CD4-positive, alpha-beta T cell (primary cell): ENCODE measurements at regions not wholly inside any gene's neighbourhood (a gene's known extent, or its start where the extent isn't known, plus 50 kb on each side); places are given as distances from the start of the nearest gene placed in this dataset.
"Not testable (repeated sequence)": the region's sequence is repeated elsewhere in the genome, so short reads cannot be mapped to it uniquely, and the experiment has no call there.

Source experiments
- ATAC-seq: fragments of 200-7000 bp; cut with Tn5 transposase; one replicate; pipeline ENCODE4 v1.10.0; 2022; ENCODE audit warnings: mild to moderate bottlenecking; ENCODE audit not compliant: poor library complexity
- CTCF ChIA-PET: fragments of 350-600 bp; sonication (Branson Sonifier 250); formaldehyde crosslinking; loops from one replicate; lab custom pipeline; 2021; ENCODE audit warnings: antibody characterized with exemption, inconsistent platforms; lab: Charles Lee
- POLR2A ChIA-PET: fragments of 350-600 bp; sonication (Branson Sonifier 250); formaldehyde crosslinking; loops from one replicate; lab custom pipeline; 2021; ENCODE audit warnings: antibody characterized with exemption, inconsistent platforms; lab: Charles Lee
- DNase-seq, 14 experiments: peaks; one replicate each; pipeline ENCODE4 v3.0.0-alpha.2; 2013 to 2020; ENCODE audit warnings: mixed read lengths in 2 of 14
- H3K27ac ChIP-seq, 2 donors: one replicate each; pipeline versions ENCODE4 v1.5.1 to v1.7.0; 2013; ENCODE audit warnings: low read length in 2 of 2, low read depth in 1 of 2, mild to moderate bottlenecking in 1 of 2
- H3K27me3 ChIP-seq, 2 experiments: 1 replicate in 1 of 2; 2 replicates in 1 of 2; pipeline versions ENCODE4 v1.6.1 to v1.7.0; 2013; ENCODE audit warnings: low read length in 2 of 2, control low read depth in 1 of 2, mild to moderate bottlenecking in 1 of 2, moderate library complexity in 1 of 2; ENCODE audit not compliant: insufficient read depth in 2 of 2, control insufficient read depth in 1 of 2
- H3K36me3 ChIP-seq: one replicate; pipeline ENCODE4 v1.6.1; 2013; ENCODE audit warnings: low read length, control low read depth; ENCODE audit not compliant: insufficient read depth
- H3K4me1 ChIP-seq: one replicate; pipeline ENCODE4 v1.6.1; 2013; ENCODE audit warnings: low read length, control low read depth; ENCODE audit not compliant: insufficient read depth
- H3K4me3 ChIP-seq: one replicate; pipeline ENCODE4 v1.5.1; 2013; ENCODE audit warnings: mild to moderate bottlenecking, low read length, moderate library complexity
- H3K9me3 ChIP-seq, 2 experiments: 1 replicate in 1 of 2; 2 replicates in 1 of 2; pipeline versions ENCODE4 v1.6.1 to v1.7.0; 2013; ENCODE audit warnings: low read length in 2 of 2, mild to moderate bottlenecking in 2 of 2, control low read depth in 1 of 2, moderate library complexity in 1 of 2; ENCODE audit not compliant: control insufficient read depth in 1 of 2, insufficient read depth in 1 of 2
- H3K27ac Mint-ChIP-seq: one replicate; pipeline ENCODE4 v1.8.0; 2020; ENCODE audit warnings: mixed read lengths
- H3K27me3 Mint-ChIP-seq: one replicate; pipeline ENCODE4 v1.8.0; 2021; ENCODE audit warnings: mixed read lengths
- H3K36me3 Mint-ChIP-seq: one replicate; pipeline ENCODE4 v1.8.0; 2021; ENCODE audit warnings: low read depth, mixed read lengths
- H3K4me1 Mint-ChIP-seq: one replicate; pipeline ENCODE4 v1.8.0; 2021; ENCODE audit warnings: low read depth, mixed read lengths
- H3K4me3 Mint-ChIP-seq: one replicate; pipeline ENCODE4 v1.8.0; 2020; ENCODE audit warnings: mild to moderate bottlenecking, mixed read lengths
- H3K9me3 Mint-ChIP-seq: one replicate; pipeline ENCODE4 v1.8.0; 2020; ENCODE audit warnings: mixed read lengths
- CTCF ChIP-seq: fragments of 200-600 bp; IDR thresholded peaks from one replicate; pipeline ENCODE4 v1.8.0; 2022; ENCODE audit warnings: antibody characterized with exemption, mild to moderate bottlenecking
- intact Hi-C, 2 experiments: fragments of 100-400 bp; cut with DNase I in 1 of 2; cut with micrococcal nuclease in 1 of 2; formaldehyde crosslinking; loops; one replicate each; pipeline versions ENCODE4 v1.15.1 to v1.9.0; 2023 to 2025; cut with DNase I, micrococcal nuclease

GRCh38 chr4:26241179-26241578 lies 79.6 kb upstream of the RBPJ start:
- H3K36me3 ChIP-seq = no peaks in the 10 kb centered on the region
- no peaks in the 10 kb centered on the region for H3K27me3 ChIP-seq
- no peak for TF ChIP-seq CTCF
- Mint-ChIP-seq H3K9me3 (no peaks in the 10 kb centered on the region), H3K36me3 (no peaks in the 10 kb centered on the region), H3K27ac (no peak overlapping the region), H3K27me3 (no peaks in the 10 kb centered on the region), H3K4me1 (no peaks in the 10 kb centered on the region), H3K4me3 (no peak overlapping the region)
- ChIA-PET POLR2A (no interaction called here), CTCF (interaction anchor here (0.6 kb wide), 1 partner anchor 12 kb away, joined by 3 read pairs; no protein-coding TSS in a partner anchor)
- no peak overlapping the region for H3K27ac ChIP-seq
- H3K4me3 ChIP-seq = no peak overlapping the region
- DNase-seq (no peak), ATAC-seq (no peak)
- H3K4me1 ChIP-seq = no peaks in the 10 kb centered on the region
- no peaks in the 10 kb centered on the region for H3K9me3 ChIP-seq
- intact Hi-C loops = no loop called here

- Histone ChIP-seq H3K4me3 (no peak overlapping the region), H3K27ac (no peak overlapping the region), H3K9me3 (no peaks in the 10 kb centered on the region), H3K27me3 (no peaks in the 10 kb centered on the region), H3K36me3 (no peaks in the 10 kb centered on the region), H3K4me1 (no peaks in the 10 kb centered on the region)
- ATAC-seq (no peak), DNase-seq (no peak)
- Mint-ChIP-seq H3K9me3 (no peaks in the 10 kb centered on the region), H3K4me1 (no peaks in the 10 kb centered on the region), H3K36me3 (no peaks in the 10 kb centered on the region), H3K27ac (no peak overlapping the region), H3K4me3 (no peak overlapping the region), H3K27me3 (no peaks in the 10 kb centered on the region)
- ChIA-PET CTCF (no interaction called here), POLR2A (no interaction called here)
- intact Hi-C loops = no loop called here
- TF ChIP-seq CTCF = no peak
Observed at GRCh38 chr4:26242451-26242850, 78.4 kb upstream of the RBPJ start.

GRCh38 chr4:26244138-26244537 lies 76.7 kb upstream of the RBPJ start:
- H3K27me3 Mint-ChIP-seq, POLR2A ChIA-PET, H3K4me1 ChIP-seq, H3K4me3 ChIP-seq, CTCF ChIA-PET, H3K9me3 Mint-ChIP-seq, H3K36me3 Mint-ChIP-seq, H3K4me1 Mint-ChIP-seq, H3K27me3 ChIP-seq, H3K4me3 Mint-ChIP-seq, ATAC-seq, H3K36me3 ChIP-seq, H3K9me3 ChIP-seq, H3K27ac Mint-ChIP-seq, intact Hi-C loops, H3K27ac ChIP-seq, DNase-seq: not testable (repeated sequence)

GRCh38 chr4:26248647-26249046 lies 72.2 kb upstream of the RBPJ start:
- Histone ChIP-seq H3K36me3 (no peaks in the 10 kb centered on the region), H3K27me3 (no peaks in the 10 kb centered on the region), H3K27ac (no peak overlapping the region), H3K4me1 (no peaks in the 10 kb centered on the region), H3K9me3 (no peaks in the 10 kb centered on the region), H3K4me3 (no peak overlapping the region)
- ATAC-seq = no peak
- POLR2A ChIA-PET = no interaction called here
- H3K4me3 Mint-ChIP-seq = no peak overlapping the region
- no peaks in the 10 kb centered on the region for H3K4me1 Mint-ChIP-seq
- H3K27me3 Mint-ChIP-seq = peaks cover 4% of the 10 kb centered on the region
- H3K36me3 Mint-ChIP-seq = no peaks in the 10 kb centered on the region
- no peaks in the 10 kb centered on the region for H3K9me3 Mint-ChIP-seq
- TF ChIP-seq CTCF = no peak
- intact Hi-C loops = no loop called here
- no peak for DNase-seq
- CTCF ChIA-PET = no interaction called here
- H3K27ac Mint-ChIP-seq = no peak overlapping the region
